Lung (tissue), 11 donors: ENCODE measurements at regions not wholly inside any gene's neighbourhood (a gene's known extent, or its start where the extent isn't known, plus 50 kb on each side); places are given as distances from the start of the nearest gene placed in this dataset.

ENCODE experiments used
- ATAC-seq: fragments of 200-7000 bp; cut with Tn5 transposase; one replicate; pipeline ENCODE4 v1.9.1; 2020; ENCODE audit warnings: moderate number of reproducible peaks; ENCODE audit not compliant: insufficient read depth, low FRiP score
- DNase-seq, 3 donors: peaks; one replicate each; pipeline ENCODE4 v3.0.0-alpha.2; 2013 to 2017
- H3K27ac ChIP-seq, 2 donors: one replicate each; pipeline ENCODE4 v1.5.1; 2013; ENCODE audit warnings: mild to moderate bottlenecking in 2 of 2, moderate library complexity in 2 of 2, control low read depth in 1 of 2, inconsistent platforms in 1 of 2, low read depth in 1 of 2, low read length in 1 of 2
- H3K27me3 ChIP-seq, 3 donors: one replicate each; pipeline ENCODE4 v1.5.1; 2013; ENCODE audit warnings: low read length in 2 of 3; ENCODE audit not compliant: control insufficient read depth in 3 of 3, insufficient read depth in 3 of 3
- H3K36me3 ChIP-seq, 4 donors: one replicate each; pipeline ENCODE4 v1.5.1; 2013; ENCODE audit warnings: low read length in 4 of 4, mild to moderate bottlenecking in 1 of 4, moderate library complexity in 1 of 4; ENCODE audit not compliant: control insufficient read depth in 4 of 4, insufficient read depth in 4 of 4
- H3K4me1 ChIP-seq, 5 donors: one replicate each; pipeline ENCODE4 v1.5.1; 2013; ENCODE audit warnings: low read length in 5 of 5, mild to moderate bottlenecking in 2 of 5, moderate library complexity in 1 of 5; ENCODE audit not compliant: control insufficient read depth in 5 of 5, insufficient read depth in 5 of 5
- H3K4me3 ChIP-seq: one replicate; pipeline ENCODE4 v1.5.1; 2013; ENCODE audit warnings: mild to moderate bottlenecking, control low read depth, moderate library complexity
- H3K9ac ChIP-seq, 2 donors: one replicate each; pipeline ENCODE4 v1.5.1; 2013; ENCODE audit warnings: low read length in 2 of 2, control low read depth in 1 of 2; ENCODE audit not compliant: insufficient read depth in 1 of 2
- H3K9me3 ChIP-seq, 4 donors: one replicate each; pipeline ENCODE4 v1.5.1; 2013; ENCODE audit warnings: low read length in 3 of 4, mild to moderate bottlenecking in 1 of 4, moderate library complexity in 1 of 4; ENCODE audit not compliant: control insufficient read depth in 4 of 4, insufficient read depth in 3 of 4
- WGBS, 2 donors: extraction: QIAGEN DNeasy Blood & Tissue Kit; methylation state at CpG; one replicate each; pipeline ENCODE4 v1.1.7; 2013; 5-methylcytosine and 5-hydroxymethylcytosine counted together
- TF ChIP-seq, protein P1 (sequence below): IDR thresholded peaks from 2 replicates; pipeline ENCODE4 v1.5.1; 2012; ENCODE audit warnings: mild to moderate bottlenecking; ENCODE audit errors: control extremely low read depth, extremely low read depth
- donor health status: control.
- donor health status: control.
- donor health status: Bipolar disorder and iron deficiency.
- donor health status: healthy.
- donor health status: DM: yes; HTN: yes; CAD: no.

DNA sequence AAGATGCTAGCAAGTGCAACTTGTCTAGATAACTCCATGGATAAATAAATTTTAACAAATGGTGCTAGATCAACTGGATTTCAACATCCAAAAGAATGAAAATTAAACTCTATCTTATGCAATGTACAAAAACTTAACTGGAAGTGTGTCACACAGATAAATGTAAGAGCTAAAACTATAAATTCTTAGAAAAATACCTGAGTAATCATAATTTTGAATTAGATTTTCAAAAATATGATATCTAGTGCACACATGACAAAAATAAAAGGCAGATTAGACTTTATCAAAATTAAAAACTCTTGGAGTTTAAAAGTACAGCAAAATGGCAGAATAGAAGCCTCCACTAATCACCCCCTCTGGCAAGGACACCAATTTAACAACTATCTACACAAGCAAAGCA lies 1791.2 kb upstream of the CDH6 start:
- ATAC-seq = no peak
- Histone ChIP-seq H3K9ac (no peak overlapping the region), H3K4me1 (no peaks in the 10 kb centered on the region), H3K27me3 (no peaks in the 10 kb centered on the region), H3K4me3 (no peak overlapping the region), H3K9me3 (peaks cover 2 to 22% (median 6%) of the 10 kb centered on the region in 4 donors), H3K27ac (no peak overlapping the region), H3K36me3 (no peaks in the 10 kb centered on the region)
- TF ChIP-seq, protein P1, sequence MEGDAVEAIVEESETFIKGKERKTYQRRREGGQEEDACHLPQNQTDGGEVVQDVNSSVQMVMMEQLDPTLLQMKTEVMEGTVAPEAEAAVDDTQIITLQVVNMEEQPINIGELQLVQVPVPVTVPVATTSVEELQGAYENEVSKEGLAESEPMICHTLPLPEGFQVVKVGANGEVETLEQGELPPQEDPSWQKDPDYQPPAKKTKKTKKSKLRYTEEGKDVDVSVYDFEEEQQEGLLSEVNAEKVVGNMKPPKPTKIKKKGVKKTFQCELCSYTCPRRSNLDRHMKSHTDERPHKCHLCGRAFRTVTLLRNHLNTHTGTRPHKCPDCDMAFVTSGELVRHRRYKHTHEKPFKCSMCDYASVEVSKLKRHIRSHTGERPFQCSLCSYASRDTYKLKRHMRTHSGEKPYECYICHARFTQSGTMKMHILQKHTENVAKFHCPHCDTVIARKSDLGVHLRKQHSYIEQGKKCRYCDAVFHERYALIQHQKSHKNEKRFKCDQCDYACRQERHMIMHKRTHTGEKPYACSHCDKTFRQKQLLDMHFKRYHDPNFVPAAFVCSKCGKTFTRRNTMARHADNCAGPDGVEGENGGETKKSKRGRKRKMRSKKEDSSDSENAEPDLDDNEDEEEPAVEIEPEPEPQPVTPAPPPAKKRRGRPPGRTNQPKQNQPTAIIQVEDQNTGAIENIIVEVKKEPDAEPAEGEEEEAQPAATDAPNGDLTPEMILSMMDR = no peak
- DNase-seq = no peak

DNA sequence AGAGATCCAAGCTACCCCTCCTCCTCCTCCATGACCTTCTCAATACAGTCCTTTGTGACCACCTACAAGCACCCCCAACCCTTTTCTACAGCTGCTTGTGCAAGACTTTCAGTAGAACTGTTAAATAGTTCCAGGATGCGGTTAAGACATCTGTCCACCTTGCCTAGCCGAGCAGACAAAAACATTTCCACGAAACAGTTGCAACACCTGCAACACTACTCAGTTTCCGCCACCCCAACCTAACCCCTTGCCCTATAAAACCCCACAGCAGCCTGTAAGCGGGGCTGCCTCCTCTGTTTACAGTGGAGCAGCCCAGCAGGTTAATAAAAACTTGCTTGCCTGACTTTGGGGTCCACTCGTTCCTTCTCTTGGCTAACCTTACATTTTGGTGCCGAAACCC lies 1803.5 kb upstream of the CDH6 start:
- Histone ChIP-seq H3K27ac (no peak overlapping the region), H3K9me3 (peaks cover 0 to 7% (median 3%) of the 10 kb centered on the region in 4 donors), H3K4me1 (peaks cover 0 to 1% (median 0%) of the 10 kb centered on the region in 5 donors), H3K36me3 (no peaks in the 10 kb centered on the region), H3K27me3 (no peaks in the 10 kb centered on the region), H3K9ac (no peak overlapping the region), H3K4me3 (no peak overlapping the region)
- WGBS, 2 donors = 85 to 88% methylated on average over 7 of the region's 7 CpGs
- DNase-seq (no peak), ATAC-seq (no peak)
- TF ChIP-seq, protein P1 = no peak

DNA sequence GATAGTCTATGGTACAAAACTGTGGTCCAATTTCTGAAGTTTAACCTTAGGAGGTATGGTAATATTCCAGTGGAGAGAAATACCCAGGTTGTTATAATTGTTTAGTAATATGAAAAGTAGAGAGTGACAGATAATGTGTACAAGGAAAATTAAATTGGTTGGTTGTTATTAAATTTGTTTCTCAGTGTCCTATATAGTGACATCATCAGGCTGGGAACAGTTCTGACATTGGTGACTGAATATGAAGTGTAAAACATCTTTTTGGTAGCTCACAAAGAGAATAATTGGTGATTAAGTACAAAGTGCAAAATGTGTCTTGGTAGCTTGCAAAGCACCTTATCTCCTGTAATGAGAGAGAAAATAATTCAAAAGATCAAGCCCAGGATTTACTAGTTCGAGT lies 1806.1 kb upstream of the CDH6 start:
- H3K36me3 ChIP-seq = no peaks in the 10 kb centered on the region
- TF ChIP-seq, protein P1 = no peak
- peaks cover 0 to 1% (median 0%) of the 10 kb centered on the region in 5 donors for H3K4me1 ChIP-seq
- H3K9me3 ChIP-seq = peaks cover 0 to 8% (median 0%) of the 10 kb centered on the region in 4 donors
- no peak overlapping the region for H3K9ac ChIP-seq
- ATAC-seq (no peak), DNase-seq (no peak)
- H3K4me3 ChIP-seq = no peak overlapping the region
- no peaks in the 10 kb centered on the region for H3K27me3 ChIP-seq
- WGBS, 2 donors = 49 to 59% methylated on average over 1 of the region's 1 CpG
- no peak overlapping the region for H3K27ac ChIP-seq

DNA sequence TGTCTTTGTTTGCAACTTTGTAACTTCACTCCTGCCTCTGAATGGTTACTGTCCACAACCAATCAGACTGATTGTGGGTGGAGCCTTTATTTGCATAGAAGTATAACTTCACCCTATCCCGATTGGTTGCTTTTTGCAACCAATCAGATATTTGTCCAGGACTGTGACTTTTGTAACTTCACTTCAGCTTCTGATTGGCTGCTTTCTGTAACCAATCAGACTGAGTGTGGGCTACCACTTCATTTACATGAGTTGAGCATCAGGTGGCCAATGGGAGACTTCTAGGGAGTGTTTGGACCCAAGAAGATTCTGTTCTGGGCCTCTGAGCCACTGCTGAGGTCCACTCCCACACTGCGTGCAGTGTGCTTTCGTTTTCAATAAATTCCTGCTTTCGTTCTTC lies 1810.7 kb upstream of the CDH6 start:
- no peaks in the 10 kb centered on the region for H3K4me1 ChIP-seq
- 90 to 94% methylated on average over 4 of the region's 4 CpGs for WGBS, 2 donors
- no peak overlapping the region for H3K4me3 ChIP-seq
- no peaks in the 10 kb centered on the region for H3K27me3 ChIP-seq
- H3K9ac ChIP-seq = no peak overlapping the region
- ATAC-seq = no peak
- no peak overlapping the region for H3K27ac ChIP-seq
- TF ChIP-seq, protein P1 = no peak
- H3K9me3 ChIP-seq = peaks cover 0 to 2% (median 0%) of the 10 kb centered on the region in 4 donors
- H3K36me3 ChIP-seq = no peaks in the 10 kb centered on the region
- no peak for DNase-seq
